Lower leg skin (tissue), 3 donors: ENCODE measurements at regions not wholly inside any gene's neighbourhood (a gene's known extent, or its start where the extent isn't known, plus 50 kb on each side); places are given as distances from the start of the nearest gene placed in this dataset.
"Not testable (repeated sequence)": the region's sequence is repeated elsewhere in the genome, so short reads cannot be mapped to it uniquely, and the experiment has no call there.

Source experiments
- CTCF ChIP-seq, 3 donors: fragments of 450-650 bp; IDR thresholded peaks; one replicate each; pipeline ENCODE4 v1.5.1; 2016; ENCODE audit warnings: antibody characterized with exemption in 3 of 3, mild to moderate bottlenecking in 3 of 3, moderate library complexity in 2 of 3
- POLR2A ChIP-seq, 2 donors: fragments of 450-650 bp; IDR thresholded peaks; one replicate each; pipeline ENCODE4 v1.6.1; 2016 to 2017; ENCODE audit warnings: antibody characterized with exemption in 2 of 2, mild to moderate bottlenecking in 1 of 2, moderate library complexity in 1 of 2

- not testable (repeated sequence) for TF ChIP-seq POLR2A, CTCF (IDR thresholded peaks at IDR 0.05)
Observed at GRCh38 chr5:21482983-21483650, 1370.0 kb downstream of the CDH12 start.
